ENCODE measurements at regions not wholly inside any gene's neighbourhood (a gene's known extent, or its start where the extent isn't known, plus 50 kb on each side); places are given as distances from the start of the nearest gene placed in this dataset.

- TF ChIP-seq POLR2AphosphoS5 (IDR thresholded peaks at IDR 0.05; ENCODE audit: borderline replicate concordance, low read depth, low read length): no peak
- TF ChIP-seq EZH2 (IDR thresholded peaks at IDR 0.05): no peak
- TF ChIP-seq FOXP2 (optimal IDR thresholded peaks at IDR 0.05; ENCODE audit: control extremely low read depth, extremely low read length, insufficient read depth): no peak
These were observed 792.8 kb upstream of the NUDT12 start for GRCh38 chr5:104355350-104355749.

Data from SK-N-MC (cell line).